HG02938 (cell line): ENCODE measurements at regions not wholly inside any gene's neighbourhood (a gene's known extent, or its start where the extent isn't known, plus 50 kb on each side); places are given as distances from the start of the nearest gene placed in this dataset.

Experiments
- ATAC-seq: cut with Tn5 transposase; IDR thresholded peaks from one replicate; pipeline ENCODE4 v1.9.1; 2021; ENCODE audit warnings: mild to moderate bottlenecking, moderate library complexity; ENCODE audit not compliant: unreplicated experiment

DNA sequence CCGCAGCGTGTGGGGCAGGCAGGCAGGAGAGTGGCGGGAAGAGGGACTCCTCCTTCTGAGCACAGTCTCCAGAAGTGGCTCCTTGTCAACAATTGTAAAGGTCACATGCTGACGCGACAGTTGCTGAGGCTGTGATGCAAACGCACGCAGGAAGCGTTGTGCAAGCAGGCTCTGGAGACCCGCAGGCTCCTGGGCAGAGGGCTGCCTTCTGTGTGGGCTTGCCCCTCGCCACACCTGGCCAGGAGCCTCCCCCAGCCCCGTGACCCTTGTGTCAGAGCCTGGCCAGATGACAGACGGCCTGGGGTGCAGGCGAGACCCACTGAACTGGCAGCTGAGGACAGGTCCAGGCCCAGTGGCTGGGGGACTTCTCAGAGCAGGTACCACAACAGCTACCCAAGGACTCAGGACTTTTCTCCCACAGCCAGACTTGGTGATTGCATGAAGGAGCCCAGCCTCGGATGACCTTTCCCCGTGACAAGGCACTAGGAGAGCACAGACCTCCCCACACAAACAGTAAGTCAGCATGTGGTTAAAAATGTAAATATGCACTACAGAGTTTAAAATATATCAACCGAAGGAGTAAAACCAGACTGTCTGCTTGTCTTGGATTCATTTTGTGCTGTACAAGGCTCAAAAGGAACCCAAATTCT is 222.1 kb upstream of the RREB1 start:
- no peak for ATAC-seq

DNA sequence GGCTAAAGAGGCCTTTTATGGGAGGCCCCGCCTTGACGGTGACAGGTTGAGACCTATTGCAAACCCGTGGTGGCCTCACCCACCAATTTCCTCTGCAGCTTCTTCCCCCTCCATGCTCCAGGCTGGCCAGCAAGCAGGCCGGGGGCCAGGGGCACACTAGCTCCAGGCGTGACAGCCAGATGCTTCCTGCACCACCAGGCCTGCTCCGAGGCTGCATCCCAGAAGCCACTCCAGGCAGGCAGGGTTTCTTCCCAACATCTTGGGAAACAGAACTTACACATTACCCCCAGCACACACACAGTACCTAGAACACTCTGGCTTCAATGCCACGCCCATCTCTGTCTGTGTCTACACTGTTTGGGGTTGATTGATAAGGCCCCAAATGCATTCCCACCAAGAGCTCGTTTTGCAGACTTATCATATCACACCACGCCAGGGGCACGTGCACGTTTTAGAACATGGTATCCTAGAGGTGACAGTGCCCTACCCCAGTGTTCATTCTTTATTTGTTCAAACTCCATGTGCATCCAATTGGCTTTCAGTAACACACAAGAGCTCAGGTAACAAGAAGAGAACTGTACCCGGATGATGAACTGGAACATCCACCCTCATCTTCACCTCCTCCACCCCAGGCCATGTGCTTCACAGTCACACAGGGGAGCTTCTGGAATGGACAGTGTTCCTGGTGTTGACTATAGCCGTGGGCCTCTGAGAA is 221.4 kb upstream of the RREB1 start:
- no peak for ATAC-seq

DNA sequence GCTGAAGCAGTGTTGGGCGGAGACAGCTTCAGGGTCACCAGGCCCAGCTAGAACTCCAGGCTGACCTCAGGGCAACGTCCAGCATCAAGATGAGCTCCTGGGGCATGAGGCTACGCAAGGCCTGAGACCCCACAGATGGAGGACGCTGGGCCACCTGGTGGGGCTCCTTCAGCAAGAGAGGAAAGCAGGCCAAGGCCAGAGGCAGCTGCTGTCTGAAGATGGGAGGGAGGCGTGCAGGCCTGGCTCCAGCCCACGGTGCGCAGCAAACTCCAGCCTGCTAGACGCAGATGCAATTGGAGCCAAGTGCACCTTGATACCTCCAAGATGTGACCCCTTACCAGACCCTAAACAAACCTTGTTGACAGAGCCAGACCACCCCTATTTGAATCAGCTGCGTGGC is 220.9 kb upstream of the RREB1 start:
- ATAC-seq: no peak

DNA sequence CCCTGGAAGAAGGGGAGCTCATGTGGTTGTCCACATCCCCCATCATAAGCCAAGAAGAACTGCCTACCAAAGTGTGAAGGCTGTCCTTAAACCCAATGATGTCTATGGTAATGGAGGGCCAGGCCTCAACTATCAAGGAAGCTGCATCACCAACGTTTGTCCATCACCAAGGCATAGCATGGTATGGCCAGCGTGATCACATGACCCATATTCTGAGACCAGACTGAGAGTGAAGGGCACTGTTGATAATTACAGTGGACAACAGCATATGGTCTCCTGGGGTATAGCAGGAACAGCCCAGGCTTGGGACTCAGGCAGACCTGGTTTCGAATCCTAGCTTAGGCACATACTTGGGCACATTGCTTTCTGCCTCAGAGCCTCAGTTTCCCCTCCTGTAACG is 218.2 kb upstream of the RREB1 start:
- ATAC-seq: no peak

DNA sequence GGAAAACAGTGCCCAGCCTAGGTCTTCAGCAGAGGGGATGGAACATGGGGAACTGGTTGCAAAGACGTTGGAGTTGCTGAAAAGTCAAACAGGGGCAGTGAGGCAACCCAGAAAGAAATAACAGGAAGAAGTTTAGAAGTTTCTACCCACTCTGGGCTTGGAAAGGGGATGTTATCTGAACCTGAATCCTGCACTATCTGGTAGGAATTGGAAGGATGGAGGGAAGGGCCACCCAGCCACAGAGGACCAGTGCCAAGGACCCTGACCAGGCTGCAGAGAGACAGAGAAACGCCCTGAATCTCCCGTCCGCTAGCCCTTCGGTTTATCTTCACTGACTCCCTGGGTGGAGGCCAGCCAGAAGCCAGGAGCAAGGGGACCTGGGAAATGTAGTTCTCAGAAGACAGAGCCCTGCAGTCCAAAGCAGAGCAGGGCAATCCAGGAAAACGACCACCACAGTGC is 217.3 kb upstream of the RREB1 start:
- ATAC-seq: no peak

DNA sequence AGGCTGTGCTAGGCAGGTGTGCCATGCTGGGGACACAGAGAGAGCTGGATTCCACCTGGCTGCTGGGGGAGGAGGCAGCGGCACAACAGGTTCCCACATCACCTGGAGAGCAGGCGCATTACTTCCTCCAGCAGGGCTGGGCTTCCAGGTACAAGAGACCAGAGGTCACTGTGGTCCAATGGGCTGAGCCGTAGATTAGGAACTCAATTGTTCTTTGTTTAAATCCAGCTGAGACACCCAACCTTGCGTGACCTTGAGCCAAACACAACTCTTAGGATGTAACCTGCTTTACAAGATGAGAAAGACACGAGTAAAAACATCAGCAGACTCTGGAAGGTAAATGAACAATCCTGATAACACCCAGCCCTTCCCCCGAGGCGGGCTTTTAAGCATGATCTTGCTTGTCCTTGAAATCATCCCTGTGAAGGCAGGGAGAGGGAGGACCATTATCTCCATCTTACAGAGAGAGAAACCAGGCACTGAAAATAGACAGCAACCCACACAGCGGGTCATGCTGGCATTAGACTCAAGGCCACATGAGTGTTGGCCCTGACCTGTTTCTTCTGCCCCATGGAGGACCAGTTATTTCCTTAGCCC is 216.5 kb upstream of the RREB1 start:
- ATAC-seq: no peak

DNA sequence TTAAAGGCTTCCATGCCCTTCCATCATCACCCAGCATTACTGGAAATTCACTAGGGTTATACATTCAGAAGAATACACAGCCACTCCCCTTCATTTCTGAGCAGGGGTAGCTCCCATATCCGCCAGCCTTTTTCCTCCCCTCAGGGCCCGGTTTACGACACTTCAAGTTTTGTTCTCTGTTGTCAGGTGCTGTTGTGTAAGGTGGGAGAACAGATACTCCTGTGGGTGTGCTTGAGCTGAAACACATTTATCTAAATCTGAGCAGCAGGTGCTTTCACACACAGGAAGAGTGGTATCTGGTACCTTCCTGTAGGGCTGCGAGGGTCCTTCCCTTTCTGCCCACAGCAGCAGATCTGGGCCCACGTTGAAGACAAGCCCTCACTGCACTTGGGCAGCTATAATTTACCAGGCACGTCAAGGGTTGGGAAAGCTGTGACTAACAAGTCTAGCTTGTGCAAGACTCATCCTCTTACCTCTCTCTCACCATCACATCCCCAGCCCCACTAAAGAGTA is 215.8 kb upstream of the RREB1 start:
- no peak for ATAC-seq

DNA sequence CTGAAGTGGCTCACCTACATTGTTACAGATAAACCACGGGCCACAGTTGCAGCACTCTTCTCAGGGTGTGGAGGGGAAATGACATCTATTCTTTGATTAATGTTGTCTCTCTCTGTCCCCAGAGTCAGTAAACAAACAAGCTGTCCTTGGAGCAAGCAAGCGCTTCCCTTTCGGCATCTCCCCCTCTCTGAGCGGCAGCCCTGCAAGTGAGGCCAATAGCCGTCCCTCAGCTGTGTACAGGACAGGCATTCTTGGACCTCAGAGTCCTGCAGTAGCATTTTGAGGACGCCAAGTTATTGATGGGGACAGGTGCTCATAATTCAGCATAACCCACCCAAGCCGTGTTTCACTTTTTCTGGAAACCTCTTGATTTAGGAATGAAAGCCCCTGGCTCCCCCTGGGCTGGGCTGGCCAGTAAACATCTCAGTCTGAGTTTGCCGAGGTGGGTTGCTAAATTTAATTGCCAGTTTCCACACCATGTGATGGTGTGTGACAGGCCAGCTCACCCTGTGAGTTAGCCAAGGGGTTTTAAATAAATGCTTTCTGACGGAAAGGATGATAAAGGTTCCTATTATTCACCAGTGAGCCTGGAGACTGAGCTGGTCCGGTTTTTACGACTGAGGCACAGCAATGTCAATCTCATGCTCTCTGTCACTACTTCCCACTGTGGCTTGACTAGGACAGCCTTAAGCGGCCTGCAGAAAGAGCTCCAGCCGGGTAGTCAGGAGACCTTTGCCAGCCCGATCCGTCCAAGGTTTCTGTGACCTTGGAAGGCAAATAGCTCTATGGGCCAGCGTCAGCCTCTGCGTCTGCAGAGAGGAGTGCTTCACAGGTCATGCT is 214.8 kb upstream of the RREB1 start:
- no peak for ATAC-seq

DNA sequence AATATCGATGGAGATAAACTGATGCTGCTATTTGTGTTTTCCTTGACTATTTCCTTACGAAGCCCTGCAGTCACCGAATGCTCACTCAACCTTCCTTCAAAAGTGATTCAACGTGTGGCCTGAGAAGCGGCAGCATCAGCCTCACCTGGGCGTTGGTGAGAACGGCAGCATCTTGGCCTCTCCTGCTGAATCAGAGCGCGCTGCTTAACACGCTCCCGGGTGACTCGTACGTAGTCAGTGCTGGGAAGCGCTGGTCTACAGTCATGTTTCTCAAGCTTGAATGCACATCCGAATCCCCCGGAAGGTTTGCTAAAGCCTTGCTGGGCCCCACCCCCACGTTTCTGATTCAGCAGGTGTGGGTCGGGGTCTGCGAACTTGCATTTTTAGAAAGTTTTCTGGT is 214.1 kb upstream of the RREB1 start:
- ATAC-seq: no peak

DNA sequence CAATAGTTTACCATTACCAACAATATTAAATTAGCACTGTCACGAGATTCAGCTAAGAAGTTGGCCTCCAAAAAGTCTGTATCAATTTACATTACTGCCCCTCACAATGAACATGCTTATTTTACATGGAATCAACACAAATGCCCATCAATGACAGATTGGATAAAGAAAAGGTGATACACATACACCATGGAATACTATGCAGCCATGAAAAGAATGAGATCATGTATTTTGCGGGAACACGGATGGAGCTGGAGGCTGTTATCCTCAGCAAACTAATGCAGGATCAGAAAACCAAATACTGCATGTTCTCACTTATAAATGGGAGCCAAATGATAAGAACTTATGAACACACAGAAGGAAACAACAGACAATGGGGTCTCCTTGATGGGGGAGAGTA is 211.8 kb upstream of the RREB1 start:
- no peak for ATAC-seq

DNA sequence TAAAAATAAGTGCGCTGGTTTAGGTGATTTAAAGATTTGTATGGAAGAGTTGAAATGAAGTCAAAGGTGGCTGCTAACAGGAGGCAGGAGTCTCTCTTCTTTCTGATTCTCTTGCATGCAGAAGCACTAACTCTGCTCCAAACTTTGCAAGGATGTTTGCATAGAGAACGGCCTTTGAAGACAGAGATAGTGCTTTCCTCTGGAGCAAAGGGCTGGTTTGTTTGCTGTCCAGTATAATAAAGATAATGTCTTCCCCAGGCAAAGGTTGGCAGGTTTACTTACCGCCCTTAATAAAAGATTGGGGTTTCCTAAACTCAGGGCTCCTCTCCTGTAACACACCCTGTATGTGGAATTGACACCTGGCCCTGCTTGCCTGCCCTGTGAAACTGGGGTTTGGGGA is 210.6 kb upstream of the RREB1 start:
- no peak for ATAC-seq

DNA sequence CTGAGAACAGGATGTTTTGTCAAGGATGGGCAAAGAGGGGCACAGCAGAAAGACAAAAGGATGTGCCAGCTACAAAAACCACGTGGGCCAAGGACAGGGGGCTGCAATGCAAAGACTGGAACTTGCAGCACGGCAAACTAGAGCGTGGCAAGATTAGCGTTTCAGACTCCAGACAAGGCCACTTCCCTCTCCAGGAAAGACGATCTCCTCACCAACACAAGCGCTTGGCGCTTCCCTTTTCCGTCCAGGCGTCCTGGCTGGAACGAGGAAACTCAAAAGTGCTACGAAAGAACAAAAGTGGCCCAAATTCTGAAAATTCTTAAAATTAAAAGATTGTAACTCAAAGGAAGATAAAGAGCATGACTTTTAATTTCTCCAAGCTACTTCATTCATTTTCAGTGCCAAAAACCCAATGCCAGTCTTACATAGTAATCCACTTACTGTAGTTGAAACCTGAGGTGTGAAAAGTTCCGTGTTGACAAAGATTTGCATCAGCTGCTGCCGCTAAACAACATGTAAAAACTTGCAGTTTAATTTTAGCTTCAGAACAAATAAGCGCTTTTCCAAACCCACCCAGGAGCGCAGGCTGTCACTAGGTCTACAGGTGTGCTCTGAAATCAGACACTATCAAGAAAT is 207.1 kb upstream of the RREB1 start:
- ATAC-seq: no peak

DNA sequence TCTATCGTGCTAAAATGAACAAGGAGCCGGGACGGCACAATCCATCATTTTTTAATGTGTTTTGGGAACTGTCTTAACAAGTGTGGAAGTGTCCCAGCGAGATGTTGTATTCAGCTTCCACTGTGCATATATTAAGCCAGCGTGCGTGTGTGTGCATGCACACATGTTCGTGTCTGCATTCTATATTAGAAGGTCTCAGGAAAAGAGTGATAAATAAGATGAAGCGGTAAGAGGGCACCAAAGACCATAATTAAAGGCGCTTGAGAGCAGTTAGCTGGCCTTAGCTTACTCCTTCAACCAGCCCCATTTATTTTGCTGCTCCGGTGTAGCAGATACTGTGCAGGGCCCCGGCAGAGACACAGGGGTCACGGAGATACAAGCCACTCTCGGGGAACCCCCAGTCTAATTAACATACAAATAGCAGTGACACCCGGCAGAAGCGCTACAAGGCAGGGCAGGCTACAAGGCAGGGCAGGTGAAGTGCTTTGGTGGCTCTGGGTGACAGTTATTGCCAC is 206.5 kb upstream of the RREB1 start:
- no peak for ATAC-seq

DNA sequence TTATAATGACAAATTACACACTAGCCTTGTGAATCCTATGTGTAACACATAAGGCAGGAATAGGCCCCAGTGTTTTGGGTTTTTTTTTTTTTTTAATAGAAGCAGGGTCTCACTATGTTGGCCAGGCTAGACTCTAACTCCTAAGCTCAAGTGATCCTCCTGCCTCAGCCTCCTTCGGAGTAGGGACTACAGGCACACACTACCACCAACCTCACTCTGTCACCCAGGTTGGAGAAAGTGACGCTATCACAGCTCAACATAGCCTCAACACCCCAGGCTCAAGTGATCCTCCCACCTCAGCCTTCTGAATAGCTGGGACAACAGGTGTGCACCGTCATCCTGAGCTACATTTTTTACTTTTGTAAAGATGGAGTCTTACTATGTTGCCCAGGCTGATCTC is 205.8 kb upstream of the RREB1 start:
- ATAC-seq: no peak

DNA sequence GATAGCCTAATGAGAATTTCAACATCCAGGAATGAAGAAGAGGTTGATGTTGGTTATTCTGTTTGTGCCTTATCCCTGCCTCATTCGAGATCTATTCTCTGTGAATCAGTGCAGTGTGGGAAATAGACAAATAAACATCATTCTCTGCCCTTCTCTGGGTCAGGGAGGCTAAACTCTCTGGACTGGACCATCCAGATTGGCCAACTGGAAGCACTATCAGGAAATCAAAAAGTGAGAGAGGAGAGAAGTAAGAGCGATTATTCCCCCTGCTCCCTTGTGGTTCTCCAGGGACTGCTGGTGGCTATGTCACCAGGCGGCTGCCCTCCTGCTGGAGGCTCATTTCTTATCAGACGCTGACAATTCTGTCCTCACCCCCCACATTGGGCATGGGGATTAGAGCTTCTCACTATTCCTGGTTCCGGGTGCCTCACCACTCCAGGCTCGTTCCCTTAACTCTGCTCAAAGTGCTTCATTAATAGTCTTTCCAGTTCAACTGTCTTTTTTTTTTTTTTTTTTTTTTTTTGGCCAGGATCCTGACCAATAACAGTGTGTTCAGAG is 201.7 kb upstream of the RREB1 start:
- no peak for ATAC-seq

DNA sequence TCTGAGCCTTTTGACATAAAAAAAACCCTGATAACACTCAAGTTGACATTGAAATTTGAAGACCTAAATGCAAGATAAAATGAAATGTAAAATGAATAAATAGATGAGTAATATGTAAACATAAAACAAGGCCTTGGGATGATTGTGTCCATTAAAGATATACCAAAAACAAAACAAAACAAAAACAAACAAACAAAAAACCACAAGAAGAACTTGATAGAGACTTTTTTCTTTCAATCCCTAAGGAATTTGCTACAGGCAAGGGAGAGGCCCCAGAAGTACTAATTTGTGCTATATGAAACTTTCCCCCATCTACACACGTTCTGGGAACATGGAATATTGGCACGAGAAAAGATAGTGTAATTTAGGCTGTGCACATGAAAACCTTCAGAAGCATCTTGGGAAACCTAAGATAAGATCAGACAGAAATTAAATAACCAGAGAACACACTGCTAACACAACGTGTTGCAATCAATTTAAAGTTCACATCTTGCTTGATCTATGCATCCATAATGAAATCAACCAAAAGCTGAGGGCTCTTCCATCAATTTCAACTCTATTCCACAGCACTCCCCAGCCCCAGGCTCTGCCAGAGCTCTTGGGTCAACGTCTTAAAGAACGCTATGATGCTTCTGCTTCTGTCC is 201.1 kb upstream of the RREB1 start:
- no peak for ATAC-seq

DNA sequence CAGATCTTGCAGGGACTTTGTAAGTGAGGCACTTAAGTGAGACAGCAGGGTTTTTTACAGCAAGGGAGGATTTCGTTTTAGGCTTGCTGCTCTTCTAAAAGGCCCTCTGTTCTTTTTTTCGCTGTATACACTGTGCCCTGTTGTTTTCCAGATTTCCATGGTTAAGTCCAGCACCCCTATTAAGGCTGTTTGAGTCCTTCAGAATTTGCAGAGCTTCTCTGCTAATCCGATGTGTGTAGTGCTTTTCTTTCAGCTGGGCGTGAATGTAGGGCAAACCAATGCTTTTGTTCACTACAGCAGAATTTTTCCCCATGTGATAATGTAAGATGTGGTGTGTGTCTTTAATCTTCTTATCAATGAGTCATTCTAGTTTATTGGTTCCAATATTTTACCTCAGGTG is 200.5 kb upstream of the RREB1 start:
- ATAC-seq: no peak

DNA sequence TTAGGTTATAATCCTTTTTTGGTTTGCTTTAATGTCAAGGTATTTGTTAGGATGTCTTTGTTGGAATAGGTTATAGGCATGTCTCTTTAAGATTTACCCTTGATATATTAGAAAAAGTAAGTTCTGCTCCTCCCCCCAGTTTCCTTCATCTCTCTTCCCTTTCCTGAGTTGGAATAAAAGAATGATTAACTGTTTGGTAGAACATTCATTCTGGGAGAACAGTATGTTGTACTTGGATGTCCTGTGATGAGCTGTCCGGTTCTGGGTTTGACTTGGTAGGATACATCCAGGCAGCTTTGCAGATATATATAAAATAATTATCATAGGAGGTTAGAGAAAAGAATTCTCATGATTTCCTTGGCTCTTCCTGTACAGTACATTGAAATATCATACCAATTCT is 199.6 kb upstream of the RREB1 start:
- no peak for ATAC-seq

DNA sequence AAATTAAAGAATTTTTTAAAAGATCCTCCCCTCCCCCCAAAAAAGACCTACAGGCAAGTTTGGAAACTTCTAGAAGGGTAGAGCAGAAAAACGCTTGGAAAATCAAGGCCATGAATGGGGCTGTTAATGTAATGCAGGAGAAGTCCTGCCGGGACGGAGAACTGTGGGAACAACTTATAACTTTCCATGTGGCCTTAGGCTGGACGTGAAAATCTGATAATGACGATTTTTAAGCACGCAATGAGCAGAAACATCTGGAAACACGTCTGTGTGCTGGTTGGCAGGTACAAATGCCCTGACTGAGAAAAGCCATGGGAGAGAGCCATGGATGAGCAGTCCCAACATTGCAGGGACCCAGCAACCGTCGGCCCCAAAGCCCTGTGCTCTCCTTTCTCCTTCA is 198.7 kb upstream of the RREB1 start:
- ATAC-seq: no peak
